OCI-LY7 (cell line): ENCODE measurements at regions not wholly inside any gene's neighbourhood (a gene's known extent, or its start where the extent isn't known, plus 50 kb on each side); places are given as distances from the start of the nearest gene placed in this dataset.

Experiments
- EZH2phosphoT487 ChIP-seq: fragments of 200-600 bp; sonication (generic); IDR thresholded peaks from 2 replicates; pipeline ENCODE4 v1.6.1; 2018; ENCODE audit warnings: low read depth, borderline replicate concordance, mild to moderate bottlenecking, mixed run types, antibody characterized with exemption, low read length, moderate library complexity, mixed read lengths
- TF ChIP-seq, protein P1 (sequence below): fragments of 200-600 bp; sonication (generic); conservative IDR thresholded peaks from 2 replicates; pipeline ENCODE4 v1.5.1; 2014; ENCODE audit warnings: mild to moderate bottlenecking, antibody characterized with exemption, low read length, moderate library complexity, mixed read lengths

DNA sequence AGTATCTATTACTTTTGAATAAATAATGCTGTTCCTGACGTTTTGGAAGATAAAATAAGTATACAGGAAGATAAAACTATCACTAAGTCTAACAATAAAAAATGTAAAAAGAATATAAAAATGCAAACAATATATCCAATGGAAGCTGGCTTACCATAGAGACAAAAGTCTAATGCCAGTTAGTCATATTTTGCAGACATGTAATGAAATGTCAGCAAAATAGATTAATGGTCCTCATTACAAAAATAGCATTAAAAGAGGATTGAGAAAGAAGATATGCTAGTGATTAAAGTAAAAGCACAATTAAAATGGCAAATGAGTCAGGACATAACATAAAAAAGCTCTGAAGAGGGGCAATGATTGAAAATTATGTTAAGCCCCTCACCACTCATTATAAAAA, 265.0 kb downstream of the MMUT start:
- TF ChIP-seq, protein P1, sequence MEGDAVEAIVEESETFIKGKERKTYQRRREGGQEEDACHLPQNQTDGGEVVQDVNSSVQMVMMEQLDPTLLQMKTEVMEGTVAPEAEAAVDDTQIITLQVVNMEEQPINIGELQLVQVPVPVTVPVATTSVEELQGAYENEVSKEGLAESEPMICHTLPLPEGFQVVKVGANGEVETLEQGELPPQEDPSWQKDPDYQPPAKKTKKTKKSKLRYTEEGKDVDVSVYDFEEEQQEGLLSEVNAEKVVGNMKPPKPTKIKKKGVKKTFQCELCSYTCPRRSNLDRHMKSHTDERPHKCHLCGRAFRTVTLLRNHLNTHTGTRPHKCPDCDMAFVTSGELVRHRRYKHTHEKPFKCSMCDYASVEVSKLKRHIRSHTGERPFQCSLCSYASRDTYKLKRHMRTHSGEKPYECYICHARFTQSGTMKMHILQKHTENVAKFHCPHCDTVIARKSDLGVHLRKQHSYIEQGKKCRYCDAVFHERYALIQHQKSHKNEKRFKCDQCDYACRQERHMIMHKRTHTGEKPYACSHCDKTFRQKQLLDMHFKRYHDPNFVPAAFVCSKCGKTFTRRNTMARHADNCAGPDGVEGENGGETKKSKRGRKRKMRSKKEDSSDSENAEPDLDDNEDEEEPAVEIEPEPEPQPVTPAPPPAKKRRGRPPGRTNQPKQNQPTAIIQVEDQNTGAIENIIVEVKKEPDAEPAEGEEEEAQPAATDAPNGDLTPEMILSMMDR, result no peak
- TF ChIP-seq EZH2phosphoT487, result no peak
